ENCODE measurements at regions not wholly inside any gene's neighbourhood (a gene's known extent, or its start where the extent isn't known, plus 50 kb on each side); places are given as distances from the start of the nearest gene placed in this dataset.

DNA sequence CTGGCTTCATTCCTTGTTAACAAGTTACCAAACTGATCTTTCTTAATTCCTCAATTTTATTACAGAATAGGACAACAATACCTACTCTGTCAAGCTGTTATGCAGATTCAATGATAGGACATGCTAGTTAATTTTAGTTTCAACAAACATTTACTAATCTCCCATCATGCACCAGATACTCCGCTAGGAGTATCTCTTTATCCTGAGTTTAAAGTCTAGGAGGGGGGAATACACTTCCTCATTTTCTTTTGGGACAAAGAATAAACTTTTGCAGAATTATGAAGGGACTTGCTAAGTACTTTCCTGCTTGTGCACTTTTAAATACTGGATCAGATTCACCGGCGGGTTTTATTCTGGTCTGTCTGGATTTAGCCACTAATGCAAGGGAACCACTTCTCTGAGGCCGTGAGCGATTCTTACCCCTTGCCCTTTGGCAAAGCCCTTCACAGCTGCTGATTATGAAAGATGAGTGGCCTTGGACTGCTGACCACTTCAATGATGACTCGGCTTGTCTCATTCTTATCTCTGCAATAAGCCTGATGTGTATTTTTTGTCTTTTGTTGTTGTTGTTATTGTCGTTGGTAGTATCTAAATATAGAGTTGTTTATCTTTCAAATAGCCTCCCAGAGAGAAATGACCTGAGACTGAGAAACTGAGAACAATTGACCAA lies 73.9 kb downstream of the RMI1 start:
- TF ChIP-seq MAZ (IDR thresholded peaks at IDR 0.05; ENCODE audit: borderline replicate concordance, low read depth, low read length) (no peak), GATA3 (IDR thresholded peaks at IDR 0.05; ENCODE audit: borderline replicate concordance) (no peak), RAD21 (conservative IDR thresholded peaks at IDR 0.05 in 1 of 2, IDR thresholded peaks at IDR 0.05 in 1 of 2) (no peak), KDM5A (IDR thresholded peaks at IDR 0.05) (no peak), CEBPB (IDR thresholded peaks at IDR 0.05) (no peak), POLR2A (IDR thresholded peaks at IDR 0.05; ENCODE audit: low read length) (no peak), EP300 (IDR thresholded peaks at IDR 0.05) (no peak), BHLHE40 (IDR thresholded peaks at IDR 0.05; ENCODE audit: low read depth, low read length) (no peak)
- TF ChIP-seq, protein P1, sequence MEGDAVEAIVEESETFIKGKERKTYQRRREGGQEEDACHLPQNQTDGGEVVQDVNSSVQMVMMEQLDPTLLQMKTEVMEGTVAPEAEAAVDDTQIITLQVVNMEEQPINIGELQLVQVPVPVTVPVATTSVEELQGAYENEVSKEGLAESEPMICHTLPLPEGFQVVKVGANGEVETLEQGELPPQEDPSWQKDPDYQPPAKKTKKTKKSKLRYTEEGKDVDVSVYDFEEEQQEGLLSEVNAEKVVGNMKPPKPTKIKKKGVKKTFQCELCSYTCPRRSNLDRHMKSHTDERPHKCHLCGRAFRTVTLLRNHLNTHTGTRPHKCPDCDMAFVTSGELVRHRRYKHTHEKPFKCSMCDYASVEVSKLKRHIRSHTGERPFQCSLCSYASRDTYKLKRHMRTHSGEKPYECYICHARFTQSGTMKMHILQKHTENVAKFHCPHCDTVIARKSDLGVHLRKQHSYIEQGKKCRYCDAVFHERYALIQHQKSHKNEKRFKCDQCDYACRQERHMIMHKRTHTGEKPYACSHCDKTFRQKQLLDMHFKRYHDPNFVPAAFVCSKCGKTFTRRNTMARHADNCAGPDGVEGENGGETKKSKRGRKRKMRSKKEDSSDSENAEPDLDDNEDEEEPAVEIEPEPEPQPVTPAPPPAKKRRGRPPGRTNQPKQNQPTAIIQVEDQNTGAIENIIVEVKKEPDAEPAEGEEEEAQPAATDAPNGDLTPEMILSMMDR (IDR thresholded peaks at IDR 0.05) = no peak

Measured in A549 (cell line).